Stimulated activated CD8-positive, alpha-beta memory T cell treated with anti-CD3 and anti-CD28 coated beads, Interleukin-4, amount 100 ng/mL, for 4 hours (primary cell): ENCODE measurements at regions not wholly inside any gene's neighbourhood (a gene's known extent, or its start where the extent isn't known, plus 50 kb on each side); places are given as distances from the start of the nearest gene placed in this dataset.

Experiments used
- DNase-seq, 2 donors: peaks; one replicate each; pipeline ENCODE4 v3.0.0-alpha.2; 2020; ENCODE audit warnings: low read depth in 2 of 2, low spot score in 1 of 2

DNA sequence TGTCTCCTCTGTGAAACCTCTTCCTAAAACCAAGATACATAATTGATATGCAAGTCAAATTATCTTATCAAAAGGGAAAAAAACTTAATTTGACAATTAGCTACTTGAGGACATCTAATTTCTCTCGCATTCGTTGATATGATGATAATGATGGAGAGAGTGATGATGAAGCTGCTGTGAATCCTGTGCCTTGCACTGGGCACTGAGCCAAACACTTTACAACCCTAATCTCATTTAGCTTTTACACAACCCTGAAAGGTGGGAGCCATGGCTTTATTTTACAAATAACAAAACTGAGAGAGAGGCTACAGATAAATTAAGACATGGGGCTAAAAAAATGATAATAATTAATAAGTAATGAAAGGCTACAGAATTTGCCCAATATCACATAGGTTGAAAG is 176.0 kb downstream of the NOC3L start:
- DNase-seq = no peak

DNA sequence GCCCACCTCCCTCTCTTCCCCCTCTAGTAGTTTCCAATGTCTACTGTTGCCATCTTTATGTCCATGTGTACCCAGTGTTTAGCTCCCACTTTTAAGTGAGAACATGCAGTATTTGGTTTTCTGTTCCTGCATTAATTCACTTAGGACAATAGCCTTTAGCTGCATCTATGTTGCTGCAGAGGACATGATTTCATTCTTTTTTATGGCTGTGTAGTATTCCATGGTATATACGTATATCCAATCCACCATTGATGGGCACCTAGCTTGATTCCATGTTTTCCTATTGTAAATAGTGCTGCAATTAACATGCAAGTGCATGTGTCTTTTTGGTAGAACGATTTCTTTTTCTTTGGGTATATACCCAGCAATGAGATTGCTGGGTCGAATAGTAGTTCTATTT is 170.4 kb downstream of the NOC3L start:
- no peak for DNase-seq

DNA sequence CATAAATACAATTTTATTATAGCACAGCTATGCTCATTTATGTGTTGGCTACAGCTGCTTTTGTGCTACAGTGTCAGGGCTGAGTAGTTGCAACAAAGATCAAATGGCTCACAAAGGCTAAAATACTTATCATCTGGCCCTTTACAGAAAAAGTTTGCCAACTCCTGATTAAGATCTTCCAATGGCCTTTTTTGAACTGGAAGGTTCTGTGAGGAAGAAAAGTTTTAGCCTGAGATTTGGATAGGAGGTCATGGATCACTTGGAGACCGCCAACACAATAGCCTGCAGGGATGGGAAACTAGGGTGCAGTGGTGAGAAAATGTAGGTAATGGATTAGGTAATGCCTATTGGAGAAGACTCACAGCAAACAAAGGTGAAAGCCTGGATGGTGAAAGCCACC is 169.8 kb downstream of the NOC3L start:
- no peak for DNase-seq

DNA sequence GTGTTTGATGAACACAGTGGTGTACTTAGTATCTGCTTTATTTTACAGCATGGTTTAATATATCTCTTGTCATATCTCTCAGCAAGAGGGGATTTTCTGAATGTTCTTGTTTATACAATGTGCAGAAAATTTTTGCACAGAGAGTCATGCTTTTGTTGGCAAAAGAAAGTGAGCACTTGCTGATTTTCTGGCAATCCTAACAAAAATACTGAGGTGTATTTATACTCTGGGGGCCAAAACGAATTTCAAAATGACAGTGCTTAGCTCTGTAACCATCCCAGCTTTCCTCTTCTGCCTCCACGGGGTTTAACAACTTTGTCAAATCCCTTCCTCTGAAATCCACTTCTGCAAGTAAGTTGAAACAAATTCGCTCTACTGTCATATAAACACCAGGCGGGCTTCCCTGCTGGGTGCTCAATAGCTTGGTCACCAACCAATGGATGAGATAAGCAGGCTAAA is 169.2 kb downstream of the NOC3L start:
- DNase-seq = no peak

DNA sequence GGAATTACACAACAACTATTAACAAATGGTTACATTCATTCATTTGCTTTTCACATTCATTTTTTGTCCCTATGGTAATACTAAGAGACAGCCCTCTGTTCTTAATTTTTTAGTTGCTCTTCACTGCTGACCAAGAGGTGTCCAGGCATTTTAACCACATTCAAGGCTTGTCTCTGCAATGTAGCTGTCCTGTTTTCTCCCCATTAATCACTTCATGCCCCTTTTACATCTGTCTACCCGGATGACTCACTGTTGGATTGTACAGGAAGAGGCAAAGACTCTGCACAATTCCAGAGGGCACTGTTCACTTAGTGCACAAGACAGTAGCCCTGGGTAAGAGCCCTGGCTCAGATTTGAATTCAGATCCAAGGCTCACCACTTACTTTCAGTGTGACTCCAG is 168.5 kb downstream of the NOC3L start:
- no peak for DNase-seq

DNA sequence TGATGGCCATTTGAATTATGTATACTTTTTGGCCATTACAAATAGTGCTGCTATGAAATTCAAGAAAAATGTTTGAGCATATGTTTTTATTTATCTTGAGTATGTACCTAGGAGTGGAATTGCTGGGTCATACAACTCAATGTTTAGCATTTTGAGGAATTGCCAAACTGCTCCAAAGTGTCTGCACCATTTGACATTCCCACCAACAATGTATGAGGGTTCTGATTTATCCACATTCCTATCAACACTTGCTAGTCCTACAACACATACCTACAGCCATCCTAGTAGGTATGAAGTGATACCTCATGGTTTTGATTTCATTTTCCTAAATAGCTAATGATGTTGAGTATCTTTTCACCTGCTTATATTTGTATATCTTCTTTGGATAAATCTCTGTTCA is 165.5 kb downstream of the NOC3L start:
- DNase-seq = no peak

DNA sequence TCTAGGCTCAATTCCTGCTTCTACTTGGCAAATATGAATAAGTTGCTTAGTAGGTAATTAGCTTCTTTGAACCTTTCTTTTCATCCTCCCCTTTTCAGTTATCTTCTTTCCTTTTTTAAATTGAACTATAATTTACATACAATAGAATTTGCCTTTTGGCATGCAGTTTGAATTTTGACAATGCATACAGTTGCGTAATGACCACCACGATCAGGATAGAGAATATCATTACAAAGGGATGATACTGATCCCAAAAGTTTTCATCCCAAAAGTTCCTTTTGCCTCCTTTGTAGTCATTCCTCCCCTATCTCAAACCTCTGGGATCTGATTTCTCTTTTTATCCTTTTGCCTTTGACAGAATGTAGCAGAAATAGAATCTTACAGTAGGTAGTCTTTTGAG is 164.4 kb downstream of the NOC3L start:
- no peak for DNase-seq

DNA sequence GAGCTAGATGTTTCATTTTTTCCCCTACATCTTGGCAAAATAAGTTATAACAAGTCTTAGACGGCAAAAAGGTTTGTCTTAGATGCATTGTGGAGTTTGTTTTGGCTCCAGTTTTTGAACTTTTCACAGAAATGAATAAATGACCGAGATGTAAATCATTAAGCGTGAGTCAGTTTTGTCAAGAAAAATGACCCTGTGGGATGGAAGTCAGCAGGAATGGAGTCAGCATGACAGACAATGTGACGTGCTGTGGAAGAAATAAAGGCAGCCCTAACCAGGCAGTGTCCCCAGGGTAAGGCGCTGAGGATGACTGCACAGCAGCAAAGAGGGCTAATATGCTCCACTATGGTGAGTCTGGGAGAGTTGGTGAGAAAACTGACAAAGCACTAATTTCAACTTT is 163.2 kb downstream of the NOC3L start:
- DNase-seq = no peak

DNA sequence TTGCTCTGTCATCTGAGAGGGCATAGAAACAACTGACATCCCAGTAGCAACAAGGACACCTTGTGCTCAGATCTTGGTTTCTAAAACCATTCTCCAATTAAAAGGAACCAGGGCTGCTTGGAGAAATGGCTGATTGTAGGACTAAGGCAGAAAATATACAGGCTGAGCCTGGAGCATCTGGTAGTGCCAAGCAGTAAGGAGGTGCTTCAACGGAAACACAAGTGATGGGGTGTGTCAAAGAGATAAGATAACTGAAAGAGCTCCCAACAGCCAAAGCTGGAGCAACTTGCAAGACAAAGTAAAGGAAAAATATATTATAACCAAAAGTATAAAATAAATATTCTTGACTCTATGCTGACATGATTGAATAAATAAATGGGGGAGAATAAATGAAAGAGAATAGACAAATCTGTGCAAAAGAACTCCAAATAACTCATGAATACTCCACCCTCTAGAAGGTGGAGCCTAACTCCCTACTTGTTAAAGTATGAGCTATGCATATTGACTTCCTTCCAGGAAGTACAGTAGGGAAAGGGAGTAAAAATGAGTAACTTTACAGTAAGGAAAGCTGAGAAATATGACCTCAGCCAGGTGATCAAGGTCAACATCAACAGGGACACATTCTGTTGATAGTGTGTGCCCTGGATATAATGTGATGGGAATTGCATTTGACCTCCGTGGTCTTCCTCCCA is 162.4 kb downstream of the NOC3L start:
- DNase-seq = no peak

DNA sequence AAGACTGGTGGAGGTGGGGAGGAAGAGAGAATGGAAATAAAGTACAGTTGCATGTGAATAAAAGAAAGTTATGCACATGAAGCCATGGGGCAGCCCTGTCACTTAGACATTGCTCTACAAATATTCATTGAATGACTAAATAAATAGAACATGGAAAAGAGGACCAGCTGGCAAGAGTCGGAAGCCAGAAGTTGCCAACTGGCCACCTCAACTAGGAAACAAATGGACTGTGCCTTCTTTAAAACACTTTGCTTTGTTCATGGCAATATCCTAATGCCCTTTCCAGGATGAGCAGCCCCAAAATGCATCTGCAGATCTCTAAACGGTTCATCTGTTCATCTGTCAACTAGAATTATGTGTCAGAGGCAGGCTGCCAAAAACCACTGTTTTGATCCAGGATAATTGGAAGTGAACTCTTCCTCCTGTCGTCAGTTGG is 157.3 kb downstream of the NOC3L start:
- DNase-seq = no peak

DNA sequence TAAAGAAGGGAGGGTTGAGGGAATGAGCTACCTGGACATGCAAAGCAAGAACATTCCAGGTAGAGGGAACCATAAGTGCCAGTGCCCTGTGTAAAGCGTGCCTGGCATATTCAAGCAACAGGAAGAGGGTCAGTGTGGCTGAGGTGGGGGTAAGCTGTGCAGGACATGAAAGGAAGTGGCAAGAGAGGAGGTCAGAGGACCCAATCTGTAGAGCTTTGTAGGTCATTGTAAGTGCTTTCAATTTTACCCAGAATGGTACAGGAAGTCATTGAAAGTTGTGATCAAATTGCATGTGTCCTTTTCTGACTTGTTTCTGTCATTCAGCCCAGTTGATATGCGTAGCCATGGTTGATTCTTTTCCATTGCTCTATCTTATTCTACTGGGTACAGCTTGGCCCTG is 156.6 kb downstream of the NOC3L start:
- DNase-seq = no peak

DNA sequence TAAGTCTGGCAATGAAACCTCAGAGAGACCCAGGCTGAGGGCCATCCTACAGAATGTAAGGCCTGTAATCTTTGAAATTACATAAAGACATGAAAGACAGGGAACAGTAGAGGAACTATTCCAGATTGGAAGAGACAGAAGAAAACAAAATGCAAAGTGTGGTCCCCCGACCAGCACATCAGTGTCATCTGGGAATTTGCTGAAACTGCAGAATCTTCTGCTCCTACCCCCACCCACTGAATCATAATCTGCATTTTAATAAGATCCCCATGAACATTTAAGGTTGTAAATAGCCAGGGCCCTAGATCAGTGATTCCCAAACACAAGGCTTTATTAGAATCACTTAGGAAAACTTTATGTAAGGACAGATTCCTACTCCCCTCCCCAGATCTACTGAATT is 154.4 kb downstream of the NOC3L start:
- no peak for DNase-seq

DNA sequence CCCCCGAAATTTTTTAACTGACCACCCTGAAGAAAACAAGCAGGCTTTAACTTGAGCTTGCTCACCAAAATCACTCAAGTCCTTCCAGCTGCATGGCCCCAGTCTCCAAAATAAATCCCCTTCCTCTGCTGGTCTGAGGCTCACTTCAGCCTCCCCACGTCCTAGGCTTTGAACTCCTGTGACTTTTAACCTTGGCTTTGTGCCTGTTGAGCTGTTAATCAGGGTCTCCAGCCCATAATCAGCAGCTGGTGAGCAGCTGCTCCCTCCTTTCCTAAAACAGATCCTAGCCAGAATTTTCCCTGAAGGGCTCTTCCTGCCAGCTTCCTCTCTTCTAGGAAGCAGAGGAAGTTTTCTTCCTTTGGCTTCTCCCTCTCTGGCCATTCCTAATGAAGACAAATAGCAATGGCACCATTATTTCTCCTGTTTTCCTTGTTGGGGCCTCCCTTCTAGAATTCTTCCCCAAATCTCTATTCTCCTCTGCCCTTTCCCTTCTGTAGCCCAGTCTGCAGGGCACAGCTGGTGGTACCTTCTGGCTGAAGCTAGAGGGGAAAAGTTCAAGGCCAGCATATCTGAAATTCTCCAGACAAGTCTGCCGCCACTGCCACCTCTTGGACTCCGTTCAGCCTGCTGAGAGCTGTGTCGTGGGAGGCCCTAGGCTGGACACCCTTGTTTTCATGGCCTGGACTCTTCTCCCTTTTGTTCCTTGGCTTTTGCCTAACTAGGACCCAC is 152.1 kb downstream of the NOC3L start:
- DNase-seq = no peak

DNA sequence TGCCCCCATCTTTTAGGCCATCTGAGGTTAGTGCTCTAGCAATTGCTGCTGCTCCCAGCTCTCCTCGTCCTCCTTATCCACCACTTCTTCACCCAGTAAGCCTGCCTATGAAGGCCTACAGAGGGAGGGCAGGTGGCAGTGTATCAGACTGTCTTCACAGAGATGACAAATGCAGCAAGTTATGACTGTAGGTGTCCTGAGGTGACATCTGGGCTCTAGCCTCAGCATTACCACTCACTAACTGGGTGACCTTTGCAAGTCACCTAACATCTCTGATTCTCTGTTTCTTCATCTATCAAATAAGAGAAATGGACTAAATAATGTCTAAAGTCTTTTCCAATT is 151.6 kb downstream of the NOC3L start:
- no peak for DNase-seq

DNA sequence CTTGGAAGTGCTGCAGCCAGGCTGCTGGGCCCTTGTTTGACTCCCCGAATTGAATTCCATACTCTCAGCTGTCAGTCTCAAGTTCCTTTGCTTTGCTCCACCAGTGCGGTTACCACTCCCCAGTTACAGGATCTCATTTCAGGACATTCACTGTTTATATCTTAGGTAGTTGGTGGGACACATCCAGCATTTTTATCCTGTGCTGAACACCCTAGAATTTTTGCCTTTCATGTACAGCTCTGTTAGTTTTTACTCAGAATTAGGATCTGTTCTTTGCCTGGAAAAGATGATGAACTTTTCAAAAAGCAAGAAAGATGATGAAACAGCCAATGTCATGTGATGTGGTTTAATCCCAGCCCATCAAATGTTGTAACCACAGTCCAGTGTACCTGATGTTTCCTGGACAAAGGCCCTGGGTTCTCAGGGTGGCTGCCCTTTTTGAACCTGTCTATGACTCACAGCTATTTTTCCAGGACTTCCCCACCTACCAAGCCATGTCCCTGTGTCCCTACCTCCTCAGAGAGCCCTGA is 149.7 kb downstream of the NOC3L start:
- no peak for DNase-seq

DNA sequence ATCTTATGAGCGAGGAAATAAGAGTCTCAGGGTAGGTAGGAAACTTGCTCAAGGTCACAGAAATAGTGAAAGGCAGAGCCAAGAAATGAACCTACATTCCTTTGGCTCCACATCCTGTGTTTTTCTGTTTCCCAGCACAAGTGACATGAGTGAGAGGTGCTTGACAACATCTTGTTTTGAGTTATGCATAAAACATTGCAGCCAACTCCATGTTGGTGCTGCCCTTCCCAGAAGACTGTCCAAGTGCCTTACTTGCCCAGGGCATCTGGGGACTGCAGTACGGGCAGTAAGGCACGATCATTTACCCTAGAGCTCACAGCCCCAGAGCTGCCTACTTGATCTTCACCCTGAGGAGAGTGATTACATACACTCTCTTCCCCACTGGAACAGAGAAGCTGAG is 148.8 kb downstream of the NOC3L start:
- no peak for DNase-seq

DNA sequence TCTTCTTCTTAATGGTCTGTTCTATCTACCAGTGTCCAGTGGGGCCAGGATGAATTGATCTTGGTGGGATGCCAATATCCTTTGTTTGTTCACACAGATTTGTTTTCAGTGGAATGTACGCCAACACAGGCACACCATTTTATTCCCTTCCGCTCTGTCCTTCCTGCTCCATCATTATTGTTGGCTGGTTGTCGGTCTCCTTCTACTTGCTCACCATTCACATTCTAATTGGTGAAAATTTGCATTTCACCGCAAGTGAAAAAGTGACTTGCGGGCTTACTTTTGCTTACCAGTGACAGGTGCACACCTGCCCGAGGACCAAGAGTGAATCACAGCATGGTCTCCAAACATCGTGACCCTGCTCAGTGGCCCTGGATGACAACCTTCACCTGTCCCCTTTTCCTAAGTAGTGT is 148.3 kb downstream of the NOC3L start:
- no peak for DNase-seq

DNA sequence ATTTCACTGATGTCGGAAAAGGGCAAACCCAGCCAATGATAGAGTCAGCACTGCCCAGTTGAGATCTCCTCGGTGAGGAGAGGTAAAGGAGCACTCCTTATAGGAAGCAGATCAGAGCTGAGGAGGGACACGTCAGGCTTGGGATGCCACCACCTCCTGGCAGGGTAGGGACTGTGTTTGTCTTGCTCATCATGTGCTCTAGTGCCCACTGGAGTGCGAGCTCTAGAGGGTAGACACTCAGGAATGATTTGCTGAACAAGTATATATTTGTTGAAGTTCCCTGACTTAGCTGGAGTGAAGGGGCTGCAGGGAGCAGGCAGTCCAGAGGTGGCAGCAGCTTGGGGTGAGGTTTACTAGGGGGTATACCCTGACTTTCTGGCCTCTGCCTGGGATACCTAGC is 146.5 kb downstream of the NOC3L start:
- no peak for DNase-seq

DNA sequence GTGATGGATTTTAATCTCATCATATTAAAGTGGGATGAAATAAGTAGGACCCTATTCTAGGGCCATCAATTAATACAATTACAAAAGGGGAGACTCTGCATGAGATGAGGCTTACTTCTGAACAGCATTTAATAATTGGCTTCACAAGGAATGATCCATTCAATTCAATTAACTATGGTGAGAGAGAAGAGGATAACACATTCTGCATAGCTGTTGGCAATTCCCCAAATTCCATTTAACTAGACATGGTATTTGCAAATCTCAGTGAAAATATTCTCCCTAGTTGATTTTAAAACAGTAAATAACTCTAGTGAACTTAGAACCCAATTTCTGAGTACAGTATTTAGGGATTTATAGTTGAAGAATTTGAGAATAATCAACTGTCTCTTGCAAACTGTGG is 145.3 kb downstream of the NOC3L start:
- no peak for DNase-seq

DNA sequence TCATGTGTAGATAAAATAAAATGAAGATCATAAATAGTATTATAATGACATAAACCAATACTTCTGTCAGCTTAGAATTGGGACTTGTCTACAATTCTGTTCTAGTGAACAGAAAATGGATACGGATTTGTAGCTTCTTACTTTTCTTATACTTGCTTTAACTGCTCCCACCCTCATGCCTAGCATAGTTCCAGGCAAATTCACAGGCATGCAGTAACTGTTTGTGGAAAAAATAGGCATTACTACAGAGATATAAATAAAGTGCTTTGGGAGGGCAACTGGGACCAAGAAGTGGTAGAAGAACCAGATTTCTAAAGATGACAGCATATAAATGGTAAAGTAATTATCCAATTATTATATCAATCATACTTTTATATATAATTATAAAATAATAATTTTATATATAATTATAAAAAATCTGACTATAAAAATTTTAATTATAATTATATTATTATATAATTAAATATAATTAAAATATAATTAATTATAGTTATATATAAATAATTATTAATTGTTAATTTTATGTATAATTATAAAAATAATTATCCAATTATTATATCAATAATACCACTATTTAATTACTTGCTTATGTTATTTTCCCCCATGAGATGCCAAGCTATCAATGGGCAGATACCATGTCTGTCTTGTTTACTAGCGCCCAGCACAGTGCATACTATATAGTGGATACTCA is 144.1 kb downstream of the NOC3L start:
- no peak for DNase-seq

DNA sequence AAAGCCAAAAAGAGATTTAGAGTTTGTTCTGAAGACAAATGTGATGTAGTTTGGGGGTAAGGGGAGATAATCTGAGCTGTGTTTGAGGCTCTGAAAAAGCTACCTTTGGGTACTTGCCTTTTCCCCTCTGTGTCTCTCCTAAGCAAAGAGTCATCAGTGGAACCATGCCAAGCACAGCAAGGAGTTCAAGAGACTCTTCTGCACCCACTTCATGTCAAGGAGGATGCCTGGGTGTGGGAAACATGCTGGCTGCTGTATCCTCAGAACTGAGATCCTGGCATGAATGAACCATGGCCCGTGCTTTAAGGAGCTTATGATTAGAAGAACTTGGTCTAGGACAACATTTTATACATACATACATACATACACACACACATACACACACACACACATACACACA is 142.9 kb downstream of the NOC3L start:
- DNase-seq = no peak

DNA sequence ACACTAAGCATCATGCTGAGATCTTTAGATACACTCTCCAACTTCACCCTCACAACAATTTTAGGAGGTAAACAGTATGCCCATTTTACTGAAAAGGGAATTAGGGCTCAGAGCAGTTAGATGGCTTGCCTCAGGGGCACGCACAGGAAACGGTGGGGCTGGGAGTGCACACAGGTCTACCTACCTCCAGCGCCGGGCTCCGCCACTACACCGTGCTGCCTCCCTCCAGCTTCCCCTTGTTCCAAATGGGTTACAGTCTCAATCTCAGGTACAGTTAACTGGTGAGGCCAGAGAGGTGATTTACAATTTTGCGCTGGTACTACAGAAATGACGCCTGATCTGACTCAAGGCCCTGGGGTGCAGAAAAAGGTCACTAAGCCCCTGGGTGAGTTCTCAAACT is 142.0 kb downstream of the NOC3L start:
- no peak for DNase-seq
